ENCODE measurements at regions not wholly inside any gene's neighbourhood (a gene's known extent, or its start where the extent isn't known, plus 50 kb on each side); places are given as distances from the start of the nearest gene placed in this dataset.
"Not testable (repeated sequence)": the region's sequence is repeated elsewhere in the genome, so short reads cannot be mapped to it uniquely, and the experiment has no call there.

GRCh38 chr4:103292373-103292772 lies 94.2 kb upstream of the CENPE start:
- intact Hi-C loops (cut with micrococcal nuclease) = no loop called here
- peaks cover 9% of the 10 kb centered on the region for H3K9me3 ChIP-seq (replicated peaks)
- no peaks in the 10 kb centered on the region for H3K36me3 ChIP-seq
- no peak for DNase-seq
- no peak overlapping the region for H3K4me3 ChIP-seq
- H3K27ac ChIP-seq (replicated peaks) = no peak overlapping the region
- no peak for TF ChIP-seq CTCF (IDR thresholded peaks at IDR 0.05; ENCODE audit: borderline replicate concordance)
- no peaks in the 10 kb centered on the region for H3K27me3 ChIP-seq (ENCODE audit: low read depth)
- H3K4me1 ChIP-seq = no peaks in the 10 kb centered on the region

DNA sequence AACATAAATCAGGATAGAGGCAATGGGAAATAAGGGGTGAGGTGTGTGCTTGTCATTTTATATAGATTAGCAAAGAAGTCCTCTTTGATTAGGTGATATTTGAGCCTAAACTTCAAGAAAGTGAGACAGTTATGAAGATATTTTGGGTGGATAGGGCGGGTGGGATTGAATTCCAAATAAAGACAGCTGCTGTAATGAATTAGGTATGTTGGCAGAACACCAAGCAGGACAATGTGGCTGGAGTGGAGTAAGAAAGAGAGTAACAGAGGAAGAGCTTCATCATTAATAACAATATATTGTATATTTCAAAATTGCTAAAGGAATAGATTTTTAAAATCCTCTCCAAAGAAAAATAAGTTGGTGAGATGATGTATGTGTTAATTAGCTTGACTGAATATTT lies 91.0 kb upstream of the CENPE start:
- intact Hi-C loops (cut with micrococcal nuclease) = no loop called here
- Histone ChIP-seq H3K4me1 (no peaks in the 10 kb centered on the region), H3K27ac (replicated peaks) (no peak overlapping the region), H3K36me3 (no peaks in the 10 kb centered on the region), H3K4me3 (no peak overlapping the region), H3K27me3 (ENCODE audit: low read depth) (no peaks in the 10 kb centered on the region), H3K9me3 (replicated peaks) (no peaks in the 10 kb centered on the region)
- no peak for TF ChIP-seq CTCF (IDR thresholded peaks at IDR 0.05; ENCODE audit: borderline replicate concordance)
- no peak for DNase-seq

DNA sequence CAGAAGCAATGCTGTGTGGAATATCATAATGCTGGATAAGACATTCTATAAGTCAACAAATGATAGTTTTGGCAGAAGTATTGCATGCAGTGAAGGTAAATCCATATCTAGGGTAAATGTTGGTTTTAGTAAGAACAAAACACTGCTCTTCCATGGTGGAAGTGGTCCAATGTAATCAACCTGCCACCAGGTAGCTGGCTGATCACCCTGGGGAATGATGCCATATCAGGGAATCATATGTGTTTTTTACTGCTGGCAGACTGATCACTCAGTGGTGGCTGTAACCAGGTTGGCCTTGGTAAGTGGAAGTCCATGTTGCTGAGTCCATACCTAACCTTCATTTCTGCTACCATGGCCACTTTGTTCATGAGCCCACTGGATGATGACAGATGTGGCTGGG lies 74.0 kb upstream of the CENPE start:
- no peaks in the 10 kb centered on the region for H3K36me3 ChIP-seq
- no peak overlapping the region for H3K27ac ChIP-seq (replicated peaks)
- H3K9me3 ChIP-seq (replicated peaks) = peaks cover 15% of the 10 kb centered on the region
- intact Hi-C loops (cut with micrococcal nuclease) = no loop called here
- DNase-seq = no peak
- no peak overlapping the region for H3K4me3 ChIP-seq
- no peaks in the 10 kb centered on the region for H3K27me3 ChIP-seq (ENCODE audit: low read depth)
- no peak for TF ChIP-seq CTCF (IDR thresholded peaks at IDR 0.05; ENCODE audit: borderline replicate concordance)
- H3K4me1 ChIP-seq = no peaks in the 10 kb centered on the region

- Histone ChIP-seq H3K27ac (replicated peaks) (no peak overlapping the region), H3K4me1 (no peaks in the 10 kb centered on the region), H3K27me3 (ENCODE audit: low read depth) (no peaks in the 10 kb centered on the region), H3K9me3 (replicated peaks) (peaks cover 10% of the 10 kb centered on the region), H3K4me3 (no peak overlapping the region), H3K36me3 (no peaks in the 10 kb centered on the region)
- intact Hi-C loops (cut with micrococcal nuclease) = no loop called here
- TF ChIP-seq CTCF (IDR thresholded peaks at IDR 0.05; ENCODE audit: borderline replicate concordance) = no peak
- DNase-seq = no peak
These were observed 70.6 kb upstream of the CENPE start for GRCh38 chr4:103268746-103269145.

DNA sequence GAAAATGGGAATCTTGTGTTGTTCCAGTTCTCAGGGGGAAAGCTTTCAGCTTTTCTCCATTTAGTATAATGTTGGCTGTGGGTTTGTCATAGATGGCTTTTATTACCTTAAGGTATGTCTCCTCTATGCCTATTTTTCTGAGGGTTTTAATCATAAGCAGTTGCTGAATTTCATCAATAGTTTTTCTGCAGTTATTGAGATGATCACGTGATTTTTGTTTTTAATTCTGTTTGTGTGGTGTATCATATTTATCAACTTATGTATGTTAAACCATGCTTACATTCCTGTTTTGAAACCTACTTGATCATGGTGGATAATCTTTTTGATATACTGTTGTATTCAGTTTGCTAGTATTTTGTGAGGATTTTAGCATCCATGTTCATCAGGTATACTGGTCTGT lies 66.8 kb upstream of the CENPE start:
- intact Hi-C loops (cut with micrococcal nuclease) = no loop called here
- Histone ChIP-seq H3K9me3 (replicated peaks) (peaks cover 3% of the 10 kb centered on the region), H3K27ac (replicated peaks) (no peak overlapping the region), H3K27me3 (ENCODE audit: low read depth) (no peaks in the 10 kb centered on the region), H3K4me3 (no peak overlapping the region), H3K4me1 (no peaks in the 10 kb centered on the region), H3K36me3 (no peaks in the 10 kb centered on the region)
- DNase-seq = no peak
- TF ChIP-seq CTCF (IDR thresholded peaks at IDR 0.05; ENCODE audit: borderline replicate concordance) = no peak

GRCh38 chr4:103256068-103256467 lies 57.9 kb upstream of the CENPE start:
- H3K4me1 ChIP-seq; intact Hi-C loops (cut with micrococcal nuclease); H3K27me3 ChIP-seq (ENCODE audit: low read depth); H3K27ac ChIP-seq (replicated peaks); H3K36me3 ChIP-seq; H3K9me3 ChIP-seq (replicated peaks); H3K4me3 ChIP-seq; DNase-seq: not testable (repeated sequence)
